B cell (primary cell): ENCODE measurements at regions not wholly inside any gene's neighbourhood (a gene's known extent, or its start where the extent isn't known, plus 50 kb on each side); places are given as distances from the start of the nearest gene placed in this dataset.

Experiments
- ATAC-seq: fragments of 200-7000 bp; cut with Tn5 transposase; one replicate; pipeline ENCODE4 v1.10.0; 2021; ENCODE audit warnings: low read depth, mild to moderate bottlenecking, moderate number of reproducible peaks, moderate library complexity
- CTCF ChIA-PET: fragments of 350-600 bp; sonication (Branson Sonifier 250); formaldehyde crosslinking; loops from one replicate; lab custom pipeline; 2021; ENCODE audit warnings: antibody characterized with exemption, inconsistent platforms; lab: Charles Lee
- POLR2A ChIA-PET: fragments of 350-600 bp; sonication (Branson Sonifier 250); formaldehyde crosslinking; loops from one replicate; lab custom pipeline; 2021; ENCODE audit warnings: antibody characterized with exemption; lab: Charles Lee
- DNase-seq: peaks from one replicate; pipeline ENCODE4 v3.0.0; 2013
- H2AFZ ChIP-seq: 2 replicates; pipeline ENCODE4 v1.6.1; 2012; ENCODE audit warnings: mild to moderate bottlenecking, low read depth, low read length; ENCODE audit not compliant: insufficient read depth, poor library complexity, severe bottlenecking
- H3K27ac ChIP-seq, 2 donors: 1 replicate in 1 of 2; 2 replicates in 1 of 2; pipeline ENCODE4 v1.5.1; 2012 to 2013; ENCODE audit warnings: low read length in 2 of 2, mild to moderate bottlenecking in 2 of 2, moderate library complexity in 1 of 2
- H3K27me3 ChIP-seq, 4 experiments: fragments of 200-600 bp in 1 of 4; sonication (generic) in 1 of 4; replicated peaks in 1 of 4; 1 replicate in 2 of 4; 2 replicates in 2 of 4; pipeline versions ENCODE4 v1.6.1 to v1.7.0; 2013 to 2016; ENCODE audit warnings: low read length in 3 of 4, mild to moderate bottlenecking in 2 of 4, mixed read lengths in 1 of 4, moderate library complexity in 1 of 4; ENCODE audit not compliant: insufficient read depth in 4 of 4, control insufficient read depth in 3 of 4; ENCODE audit errors: control extremely low read depth in 1 of 4
- H3K36me3 ChIP-seq, 2 experiments: replicated peaks in 1 of 2; 1 replicate in 1 of 2; 2 replicates in 1 of 2; pipeline versions ENCODE4 v1.6.1 to v1.7.1; 2013; ENCODE audit warnings: low read length in 1 of 2; ENCODE audit not compliant: insufficient read depth in 2 of 2, control insufficient read depth in 1 of 2; ENCODE audit errors: control extremely low read depth in 1 of 2, extremely low read depth in 1 of 2
- H3K4me1 ChIP-seq, 2 donors: fragments of 200-600 bp in 1 of 2; sonication (generic) in 1 of 2; 1 replicate in 1 of 2; 2 replicates in 1 of 2; pipeline versions ENCODE4 v1.5.1 to v1.6.1; 2013 to 2017; ENCODE audit warnings: low read length in 2 of 2; ENCODE audit not compliant: control insufficient read depth in 2 of 2, insufficient read depth in 2 of 2
- H3K4me2 ChIP-seq: replicated peaks from 2 replicates; pipeline ENCODE3; 2012; ENCODE audit warnings: mild to moderate bottlenecking, low read depth, low read length; ENCODE audit not compliant: poor library complexity, severe bottlenecking
- H3K4me3 ChIP-seq, 5 experiments: fragments of 200-600 bp in 1 of 5; sonication (generic) in 1 of 5; 1 replicate in 3 of 5; 2 replicates in 2 of 5; pipeline versions ENCODE4 v1.5.1 to v1.7.0; 2011 to 2016; ENCODE audit warnings: low read length in 4 of 5, mild to moderate bottlenecking in 4 of 5, low read depth in 2 of 5, control low read depth in 1 of 5, moderate library complexity in 1 of 5; ENCODE audit not compliant: insufficient read depth in 1 of 5; ENCODE audit errors: control extremely low read depth in 1 of 5, extremely low read depth in 1 of 5
- H3K79me2 ChIP-seq: fragments of 200-600 bp; sonication (generic); one replicate; pipeline ENCODE4 v1.6.0; 2016; ENCODE audit warnings: low read length; ENCODE audit not compliant: control insufficient read depth, insufficient read depth
- H3K9ac ChIP-seq: fragments of 200-600 bp; sonication (generic); 2 replicates; pipeline ENCODE4 v1.6.1; 2017; ENCODE audit warnings: mild to moderate bottlenecking, low read length, moderate library complexity
- H3K9me3 ChIP-seq, 3 donors: one replicate each; pipeline versions ENCODE4 v1.6.1 to v1.7.1; 2013; ENCODE audit warnings: low read length in 2 of 3; ENCODE audit not compliant: control insufficient read depth in 2 of 3, insufficient read depth in 1 of 3; ENCODE audit errors: control extremely low read depth in 1 of 3
- H4K20me1 ChIP-seq: 2 replicates; pipeline ENCODE4 v1.6.0; 2012; ENCODE audit warnings: mild to moderate bottlenecking, low read length; ENCODE audit not compliant: insufficient read depth, control insufficient read depth, poor library complexity, severe bottlenecking
- H3K27ac Mint-ChIP-seq: one replicate; pipeline ENCODE4 v1.8.0; 2021; ENCODE audit warnings: mixed read lengths
- H3K27me3 Mint-ChIP-seq: one replicate; pipeline ENCODE4 v1.8.0; 2021; ENCODE audit warnings: mixed read lengths
- H3K4me1 Mint-ChIP-seq: one replicate; pipeline ENCODE4 v1.8.0; 2021; ENCODE audit warnings: mixed read lengths
- H3K4me3 Mint-ChIP-seq: one replicate; pipeline ENCODE4 v1.8.0; 2021; ENCODE audit warnings: mixed read lengths
- H3K9me3 Mint-ChIP-seq: one replicate; pipeline ENCODE4 v1.8.0; 2022; ENCODE audit warnings: mixed read lengths; ENCODE audit not compliant: insufficient read depth
- EZH2 ChIP-seq: IDR thresholded peaks from 2 replicates; pipeline ENCODE4 v1.6.1; 2012; ENCODE audit warnings: borderline replicate concordance, low read depth, mild to moderate bottlenecking, moderate library complexity, low read length; ENCODE audit not compliant: insufficient read depth, poor library complexity, severe bottlenecking
- WGBS: methylation state at CpG from one replicate; pipeline ENCODE4 v1.1.5; 2013; ENCODE audit warnings: missing lambda C conversion rate; ENCODE audit not compliant: insufficient coverage; 5-methylcytosine and 5-hydroxymethylcytosine counted together
- intact Hi-C: fragments of 100-400 bp; cut with micrococcal nuclease; formaldehyde crosslinking; loops from one replicate; pipeline ENCODE4 v1.10.0; 2022
- TF ChIP-seq, protein P1 (sequence below): fragments of 200-600 bp; IDR thresholded peaks from one replicate; pipeline ENCODE4 v1.8.0; 2022; ENCODE audit warnings: antibody characterized with exemption, mild to moderate bottlenecking

DNA sequence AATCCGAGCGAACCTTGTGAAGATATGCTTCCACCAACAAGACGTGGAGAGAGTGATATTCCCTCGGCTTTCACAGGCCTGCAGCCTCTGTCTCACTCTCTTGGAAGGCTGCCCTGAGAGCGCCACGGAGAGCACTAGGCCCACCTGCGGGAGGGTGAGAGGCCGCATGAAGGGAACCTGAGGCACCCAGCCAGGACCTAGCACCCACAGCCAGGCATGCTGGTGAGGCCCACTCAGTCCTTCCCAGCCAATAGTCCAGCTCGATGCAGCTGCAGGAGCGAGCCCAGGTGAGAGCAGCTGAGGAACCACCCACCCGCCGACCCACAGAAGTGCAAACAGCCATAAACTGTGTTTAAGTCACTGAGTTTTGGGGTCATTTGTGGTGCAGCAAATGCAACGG, 227.2 kb downstream of the QKI start:
- H3K9me3 Mint-ChIP-seq, result no peaks in the 10 kb centered on the region
- H3K36me3 ChIP-seq, result no peaks in the 10 kb centered on the region
- ATAC-seq, result no peak
- no peak overlapping the region for H3K4me3 Mint-ChIP-seq
- no peaks in the 10 kb centered on the region for H4K20me1 ChIP-seq
- peaks cover 0 to 2% (median 0%) of the 10 kb centered on the region in 4 experiments for H3K27me3 ChIP-seq
- peaks cover 0 to 5% (median 0%) of the 10 kb centered on the region in 3 donors for H3K9me3 ChIP-seq
- no peak overlapping the region for H3K27ac ChIP-seq
- no peak overlapping the region for H3K4me3 ChIP-seq
- no peak overlapping the region for H2AFZ ChIP-seq
- CTCF ChIA-PET, result no interaction called here
- H3K27ac Mint-ChIP-seq, result no peak overlapping the region
- H3K27me3 Mint-ChIP-seq, result no peaks in the 10 kb centered on the region
- 96% methylated on average over 13 of the region's 13 CpGs for WGBS
- DNase-seq, result no peak
- POLR2A ChIA-PET, result no interaction called here
- H3K4me2 ChIP-seq, result no peak overlapping the region
- TF ChIP-seq, protein P1, sequence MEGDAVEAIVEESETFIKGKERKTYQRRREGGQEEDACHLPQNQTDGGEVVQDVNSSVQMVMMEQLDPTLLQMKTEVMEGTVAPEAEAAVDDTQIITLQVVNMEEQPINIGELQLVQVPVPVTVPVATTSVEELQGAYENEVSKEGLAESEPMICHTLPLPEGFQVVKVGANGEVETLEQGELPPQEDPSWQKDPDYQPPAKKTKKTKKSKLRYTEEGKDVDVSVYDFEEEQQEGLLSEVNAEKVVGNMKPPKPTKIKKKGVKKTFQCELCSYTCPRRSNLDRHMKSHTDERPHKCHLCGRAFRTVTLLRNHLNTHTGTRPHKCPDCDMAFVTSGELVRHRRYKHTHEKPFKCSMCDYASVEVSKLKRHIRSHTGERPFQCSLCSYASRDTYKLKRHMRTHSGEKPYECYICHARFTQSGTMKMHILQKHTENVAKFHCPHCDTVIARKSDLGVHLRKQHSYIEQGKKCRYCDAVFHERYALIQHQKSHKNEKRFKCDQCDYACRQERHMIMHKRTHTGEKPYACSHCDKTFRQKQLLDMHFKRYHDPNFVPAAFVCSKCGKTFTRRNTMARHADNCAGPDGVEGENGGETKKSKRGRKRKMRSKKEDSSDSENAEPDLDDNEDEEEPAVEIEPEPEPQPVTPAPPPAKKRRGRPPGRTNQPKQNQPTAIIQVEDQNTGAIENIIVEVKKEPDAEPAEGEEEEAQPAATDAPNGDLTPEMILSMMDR, result no peak
- TF ChIP-seq EZH2, result no peak
- no peak overlapping the region for H3K9ac ChIP-seq
- intact Hi-C loops, result no loop called here
- no peaks in the 10 kb centered on the region for H3K4me1 Mint-ChIP-seq
- H3K4me1 ChIP-seq, result no peaks in the 10 kb centered on the region
- H3K79me2 ChIP-seq, result no peaks in the 10 kb centered on the region

DNA sequence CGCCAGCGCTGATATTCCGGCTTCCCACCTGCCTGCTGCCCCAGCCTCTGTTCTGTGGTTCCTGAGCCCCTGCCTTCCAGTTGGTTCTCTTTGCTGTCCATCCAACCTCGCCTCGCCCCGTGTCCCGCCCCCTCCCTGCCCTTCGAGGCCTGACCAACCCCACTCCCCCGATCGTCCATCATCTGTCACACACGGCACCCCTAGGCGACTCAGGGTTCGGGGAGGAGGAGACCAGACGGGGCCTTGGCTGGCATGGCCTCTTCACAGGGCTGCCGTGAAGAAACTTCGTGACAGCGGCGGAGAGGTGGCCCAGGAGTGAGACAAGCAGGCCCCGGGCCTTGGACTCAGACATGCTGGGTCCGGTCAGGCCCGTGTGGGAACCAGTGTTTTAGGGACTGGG, 226.1 kb downstream of the QKI start:
- H2AFZ ChIP-seq, result no peak overlapping the region
- H3K4me1 ChIP-seq, result no peaks in the 10 kb centered on the region
- POLR2A ChIA-PET, result no interaction called here
- peaks cover 0 to 2% (median 0%) of the 10 kb centered on the region in 4 experiments for H3K27me3 ChIP-seq
- no peak overlapping the region for H3K27ac ChIP-seq
- over 99% methylated on average over 18 of the region's 21 CpGs for WGBS
- no peak for TF ChIP-seq EZH2
- TF ChIP-seq, protein P1, result no peak
- H3K9me3 ChIP-seq, result peaks cover 0 to 5% (median 0%) of the 10 kb centered on the region in 3 donors
- no peaks in the 10 kb centered on the region for H3K36me3 ChIP-seq
- no peaks in the 10 kb centered on the region for H3K9me3 Mint-ChIP-seq
- CTCF ChIA-PET, result no interaction called here
- DNase-seq (no peak), ATAC-seq (no peak)
- H3K27ac Mint-ChIP-seq, result no peak overlapping the region
- H3K9ac ChIP-seq, result no peak overlapping the region
- no peak overlapping the region for H3K4me2 ChIP-seq
- no peaks in the 10 kb centered on the region for H3K27me3 Mint-ChIP-seq
- H3K4me3 Mint-ChIP-seq, result no peak overlapping the region
- intact Hi-C loops, result no loop called here
- no peaks in the 10 kb centered on the region for H4K20me1 ChIP-seq
- no peaks in the 10 kb centered on the region for H3K4me1 Mint-ChIP-seq
- H3K79me2 ChIP-seq, result no peaks in the 10 kb centered on the region
- no peak overlapping the region for H3K4me3 ChIP-seq
